A549 (cell line): ENCODE measurements at regions not wholly inside any gene's neighbourhood (a gene's known extent, or its start where the extent isn't known, plus 50 kb on each side); places are given as distances from the start of the nearest gene placed in this dataset.

Source experiments
- POLR2A ChIP-seq: IDR thresholded peaks from 2 replicates; pipeline ENCODE4 v1.6.1; 2012; ENCODE audit warnings: mild to moderate bottlenecking, low read length
- RCOR1 ChIP-seq: fragments of 150-350 bp; IDR thresholded peaks from 2 replicates; pipeline ENCODE4 v1.6.1; 2014; ENCODE audit warnings: antibody characterized with exemption, low read length, low read depth
- TF ChIP-seq, protein P1 (sequence below): fragments of >200 bp; sonication (Bioruptor Twin); formaldehyde crosslinking; IDR thresholded peaks from 3 replicates; pipeline ENCODE4 v1.5.1; 2016
- TF ChIP-seq, protein P2 (sequence below): IDR thresholded peaks from 2 replicates; pipeline ENCODE4 v1.6.1; 2012

GRCh38 chr10:28386503-28386868, 83.6 kb upstream of the MPP7 start:
- TF ChIP-seq, protein P1, sequence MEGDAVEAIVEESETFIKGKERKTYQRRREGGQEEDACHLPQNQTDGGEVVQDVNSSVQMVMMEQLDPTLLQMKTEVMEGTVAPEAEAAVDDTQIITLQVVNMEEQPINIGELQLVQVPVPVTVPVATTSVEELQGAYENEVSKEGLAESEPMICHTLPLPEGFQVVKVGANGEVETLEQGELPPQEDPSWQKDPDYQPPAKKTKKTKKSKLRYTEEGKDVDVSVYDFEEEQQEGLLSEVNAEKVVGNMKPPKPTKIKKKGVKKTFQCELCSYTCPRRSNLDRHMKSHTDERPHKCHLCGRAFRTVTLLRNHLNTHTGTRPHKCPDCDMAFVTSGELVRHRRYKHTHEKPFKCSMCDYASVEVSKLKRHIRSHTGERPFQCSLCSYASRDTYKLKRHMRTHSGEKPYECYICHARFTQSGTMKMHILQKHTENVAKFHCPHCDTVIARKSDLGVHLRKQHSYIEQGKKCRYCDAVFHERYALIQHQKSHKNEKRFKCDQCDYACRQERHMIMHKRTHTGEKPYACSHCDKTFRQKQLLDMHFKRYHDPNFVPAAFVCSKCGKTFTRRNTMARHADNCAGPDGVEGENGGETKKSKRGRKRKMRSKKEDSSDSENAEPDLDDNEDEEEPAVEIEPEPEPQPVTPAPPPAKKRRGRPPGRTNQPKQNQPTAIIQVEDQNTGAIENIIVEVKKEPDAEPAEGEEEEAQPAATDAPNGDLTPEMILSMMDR = no peak
- no peak for TF ChIP-seq POLR2A
- TF ChIP-seq, protein P2, sequence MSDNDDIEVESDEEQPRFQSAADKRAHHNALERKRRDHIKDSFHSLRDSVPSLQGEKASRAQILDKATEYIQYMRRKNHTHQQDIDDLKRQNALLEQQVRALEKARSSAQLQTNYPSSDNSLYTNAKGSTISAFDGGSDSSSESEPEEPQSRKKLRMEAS = no peak
- TF ChIP-seq RCOR1 = no peak
